ENCODE measurements at regions not wholly inside any gene's neighbourhood (a gene's known extent, or its start where the extent isn't known, plus 50 kb on each side); places are given as distances from the start of the nearest gene placed in this dataset.

DNA sequence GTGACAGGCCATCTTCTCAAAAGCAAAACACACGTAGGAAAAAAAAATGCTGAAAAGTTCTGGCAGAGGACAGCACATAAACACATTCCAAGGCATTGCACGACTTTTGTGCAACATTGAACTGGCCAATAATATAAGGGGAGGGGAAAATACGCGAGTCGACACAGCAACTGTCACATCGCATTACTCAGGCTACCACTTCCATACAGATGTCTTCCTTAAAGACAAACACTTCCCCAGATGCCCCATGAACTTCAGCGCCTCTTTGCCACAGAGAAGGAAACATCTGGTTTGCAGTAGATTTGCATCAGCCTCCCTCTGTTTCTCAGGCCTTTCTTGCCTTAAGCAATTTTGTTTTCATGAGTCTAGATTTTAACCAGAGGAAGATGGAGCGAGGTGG lies 144.4 kb upstream of the IGF1R start:
- TF ChIP-seq, protein P1, sequence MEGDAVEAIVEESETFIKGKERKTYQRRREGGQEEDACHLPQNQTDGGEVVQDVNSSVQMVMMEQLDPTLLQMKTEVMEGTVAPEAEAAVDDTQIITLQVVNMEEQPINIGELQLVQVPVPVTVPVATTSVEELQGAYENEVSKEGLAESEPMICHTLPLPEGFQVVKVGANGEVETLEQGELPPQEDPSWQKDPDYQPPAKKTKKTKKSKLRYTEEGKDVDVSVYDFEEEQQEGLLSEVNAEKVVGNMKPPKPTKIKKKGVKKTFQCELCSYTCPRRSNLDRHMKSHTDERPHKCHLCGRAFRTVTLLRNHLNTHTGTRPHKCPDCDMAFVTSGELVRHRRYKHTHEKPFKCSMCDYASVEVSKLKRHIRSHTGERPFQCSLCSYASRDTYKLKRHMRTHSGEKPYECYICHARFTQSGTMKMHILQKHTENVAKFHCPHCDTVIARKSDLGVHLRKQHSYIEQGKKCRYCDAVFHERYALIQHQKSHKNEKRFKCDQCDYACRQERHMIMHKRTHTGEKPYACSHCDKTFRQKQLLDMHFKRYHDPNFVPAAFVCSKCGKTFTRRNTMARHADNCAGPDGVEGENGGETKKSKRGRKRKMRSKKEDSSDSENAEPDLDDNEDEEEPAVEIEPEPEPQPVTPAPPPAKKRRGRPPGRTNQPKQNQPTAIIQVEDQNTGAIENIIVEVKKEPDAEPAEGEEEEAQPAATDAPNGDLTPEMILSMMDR (IDR thresholded peaks at IDR 0.05 in 8 of 11, conservative IDR thresholded peaks at IDR 0.05 in 3 of 11) = no peak
- TF ChIP-seq POLR2AphosphoS5 (IDR thresholded peaks at IDR 0.05) (peak in 1 of 3 donors; percentile 48), POLR2A (IDR thresholded peaks at IDR 0.05) (no peak)

All from spleen (tissue), 7 donors.